Transverse colon (tissue), 4 donors: ENCODE measurements at regions not wholly inside any gene's neighbourhood (a gene's known extent, or its start where the extent isn't known, plus 50 kb on each side); places are given as distances from the start of the nearest gene placed in this dataset.

Source experiments
- EP300 ChIP-seq: sonication (generic); formaldehyde crosslinking; IDR thresholded peaks from one replicate; pipeline ENCODE4 v1.6.1; 2017; ENCODE audit warnings: antibody characterized with exemption, low read depth
- POLR2A ChIP-seq: fragments of 450-650 bp; IDR thresholded peaks from one replicate; pipeline ENCODE4 v1.6.1; 2016; ENCODE audit warnings: antibody characterized with exemption, mild to moderate bottlenecking, moderate library complexity
- POLR2AphosphoS5 ChIP-seq, 3 donors: sonication (generic); formaldehyde crosslinking; IDR thresholded peaks; one replicate each; pipeline ENCODE4 v1.6.1; 2016; ENCODE audit warnings: antibody characterized with exemption in 3 of 3
- TF ChIP-seq, protein P1 (sequence below), 5 experiments: fragments of 200-600 bp in 3 of 5; fragments of 450-650 bp in 2 of 5; sonication (generic) in 3 of 5; IDR thresholded peaks; 1 replicate in 2 of 5; 2 replicates in 3 of 5; pipeline ENCODE4 v1.5.1; 2016 to 2017; ENCODE audit warnings: antibody characterized with exemption in 5 of 5, inconsistent platforms in 3 of 5, mild to moderate bottlenecking in 2 of 5, moderate library complexity in 1 of 5

DNA sequence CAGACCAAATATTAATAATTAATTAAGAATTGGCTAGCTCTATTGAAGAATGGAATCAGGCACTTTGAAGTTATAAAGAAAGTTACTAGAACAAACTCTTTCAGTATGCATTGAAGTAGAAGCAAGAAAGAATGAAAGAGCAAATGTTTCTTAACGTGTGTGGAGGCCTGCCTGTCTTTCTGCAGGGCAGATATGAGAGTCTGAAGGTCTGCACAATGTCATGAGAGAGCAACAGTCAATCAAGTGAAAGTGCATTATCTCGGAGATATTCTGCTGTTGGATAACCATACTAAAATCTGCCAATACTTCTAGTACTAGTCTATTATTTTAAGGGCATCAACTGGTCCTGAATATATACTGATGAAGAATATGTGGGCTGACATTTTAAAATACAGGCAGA, 1270.8 kb downstream of the ZPLD1 start:
- TF ChIP-seq POLR2A (no peak), POLR2AphosphoS5 (IDR thresholded peaks at IDR 0.05) (no peak), EP300 (no peak)
- TF ChIP-seq, protein P1, sequence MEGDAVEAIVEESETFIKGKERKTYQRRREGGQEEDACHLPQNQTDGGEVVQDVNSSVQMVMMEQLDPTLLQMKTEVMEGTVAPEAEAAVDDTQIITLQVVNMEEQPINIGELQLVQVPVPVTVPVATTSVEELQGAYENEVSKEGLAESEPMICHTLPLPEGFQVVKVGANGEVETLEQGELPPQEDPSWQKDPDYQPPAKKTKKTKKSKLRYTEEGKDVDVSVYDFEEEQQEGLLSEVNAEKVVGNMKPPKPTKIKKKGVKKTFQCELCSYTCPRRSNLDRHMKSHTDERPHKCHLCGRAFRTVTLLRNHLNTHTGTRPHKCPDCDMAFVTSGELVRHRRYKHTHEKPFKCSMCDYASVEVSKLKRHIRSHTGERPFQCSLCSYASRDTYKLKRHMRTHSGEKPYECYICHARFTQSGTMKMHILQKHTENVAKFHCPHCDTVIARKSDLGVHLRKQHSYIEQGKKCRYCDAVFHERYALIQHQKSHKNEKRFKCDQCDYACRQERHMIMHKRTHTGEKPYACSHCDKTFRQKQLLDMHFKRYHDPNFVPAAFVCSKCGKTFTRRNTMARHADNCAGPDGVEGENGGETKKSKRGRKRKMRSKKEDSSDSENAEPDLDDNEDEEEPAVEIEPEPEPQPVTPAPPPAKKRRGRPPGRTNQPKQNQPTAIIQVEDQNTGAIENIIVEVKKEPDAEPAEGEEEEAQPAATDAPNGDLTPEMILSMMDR (IDR thresholded peaks at IDR 0.05): no peak
